ENCODE measurements at regions not wholly inside any gene's neighbourhood (a gene's known extent, or its start where the extent isn't known, plus 50 kb on each side); places are given as distances from the start of the nearest gene placed in this dataset.
"Not testable (repeated sequence)": the region's sequence is repeated elsewhere in the genome, so short reads cannot be mapped to it uniquely, and the experiment has no call there.

DNA sequence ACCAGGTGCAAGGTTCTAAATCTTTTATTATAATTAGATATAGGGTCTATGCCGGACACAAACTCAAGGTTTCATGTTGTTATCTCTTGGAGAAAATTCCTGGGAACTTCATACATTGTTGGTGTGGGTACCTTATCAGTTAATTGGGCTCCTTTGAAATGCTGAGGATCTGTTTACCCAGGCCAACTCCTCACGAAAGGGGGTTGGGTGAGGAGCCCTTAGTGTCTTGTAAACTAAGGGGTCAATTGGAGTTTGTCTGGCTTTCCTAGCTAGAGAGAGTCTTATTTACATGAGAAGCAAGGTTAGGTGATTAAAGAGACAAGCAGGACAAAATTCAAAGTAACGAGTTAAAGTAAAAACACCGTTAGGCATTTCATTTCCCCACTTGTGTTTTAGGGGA lies 670.9 kb downstream of the TMEM121 start:
- TF ChIP-seq ZNF274 (IDR thresholded peaks at IDR 0.05; ENCODE audit: low read depth, low read length); YY1 (IDR thresholded peaks at IDR 0.05; ENCODE audit: insufficient read depth, insufficient read length); SUZ12 (IDR thresholded peaks at IDR 0.05; ENCODE audit: extremely low read depth, insufficient read depth, insufficient read length): not testable (repeated sequence)

All from NT2/D1 (cell line).